ENCODE measurements at regions not wholly inside any gene's neighbourhood (a gene's known extent, or its start where the extent isn't known, plus 50 kb on each side); places are given as distances from the start of the nearest gene placed in this dataset.

GRCh38 chr4:13921805-13922204 is 294.3 kb upstream of the BOD1L1 start:
- TF ChIP-seq CTCF (conservative IDR thresholded peaks at IDR 0.05) (no peak), EZH2 (IDR thresholded peaks at IDR 0.05; ENCODE audit: low read depth) (no peak)
